ENCODE measurements at regions not wholly inside any gene's neighbourhood (a gene's known extent, or its start where the extent isn't known, plus 50 kb on each side); places are given as distances from the start of the nearest gene placed in this dataset.
"Not testable (repeated sequence)": the region's sequence is repeated elsewhere in the genome, so short reads cannot be mapped to it uniquely, and the experiment has no call there.

DNA sequence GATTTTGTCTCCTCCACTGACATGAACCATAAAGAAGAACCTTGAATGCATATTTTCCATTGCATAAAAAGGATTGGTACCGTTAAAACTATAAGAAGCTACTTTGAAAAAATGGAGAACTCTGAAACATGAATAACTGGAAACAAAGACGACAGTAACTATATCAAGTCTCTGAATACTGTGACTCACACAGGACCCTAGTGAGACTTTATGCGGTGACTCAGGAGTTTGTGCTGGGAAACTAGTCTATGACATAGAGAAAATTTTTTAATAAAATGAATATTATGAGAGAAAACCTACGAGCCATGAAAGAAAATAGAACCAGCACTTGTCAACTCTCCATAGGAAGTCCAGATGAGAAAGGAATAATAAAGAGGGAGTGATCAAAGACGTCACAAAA, 339.9 kb upstream of the ADARB2 start:
- DNase-seq (ENCODE audit: low read depth, low spot score) = no peak
- H3K4me3 ChIP-seq (ENCODE audit: low read length) = no peak overlapping the region

DNA sequence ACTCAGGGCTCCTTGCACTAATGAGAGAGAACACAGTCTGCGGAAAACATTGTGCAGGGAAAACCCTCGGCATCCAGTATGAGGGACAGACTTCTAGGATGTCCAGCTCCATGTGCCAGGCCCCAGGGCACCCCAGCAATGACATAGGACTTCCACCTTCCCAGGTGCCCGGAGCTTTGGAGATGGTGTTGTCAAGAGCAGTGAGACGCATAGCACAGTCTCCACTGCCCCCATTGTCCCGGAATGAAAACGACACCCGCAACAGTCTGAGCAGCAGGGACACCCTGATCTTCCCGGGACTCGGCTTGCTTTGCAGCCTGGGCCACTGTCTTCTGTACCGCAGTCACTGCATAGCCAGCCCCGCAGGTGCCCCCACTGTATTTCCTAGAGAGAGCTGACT, 339.2 kb upstream of the ADARB2 start:
- no peak overlapping the region for H3K4me3 ChIP-seq (ENCODE audit: low read length)
- DNase-seq (ENCODE audit: low read depth, low spot score) = no peak

DNA sequence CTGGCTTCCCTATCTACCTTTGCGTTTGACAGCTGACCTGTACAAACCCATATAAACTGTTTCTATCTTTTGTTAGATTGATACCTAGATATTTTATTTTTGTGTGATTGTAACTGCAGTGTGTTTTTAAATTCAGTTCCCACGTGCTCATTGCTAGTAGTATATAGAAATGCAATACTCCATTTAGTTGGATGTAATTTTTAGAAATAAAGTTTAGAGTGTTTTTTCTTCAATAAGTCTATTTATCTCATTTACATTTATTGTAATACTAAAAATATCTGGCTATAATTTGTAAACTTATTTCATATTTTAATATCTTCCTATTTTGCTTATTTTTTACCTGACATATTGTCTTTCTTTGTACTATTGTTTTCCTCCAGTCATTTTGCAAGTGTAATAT, 329.7 kb upstream of the ADARB2 start:
- no peak overlapping the region for H3K4me3 ChIP-seq (ENCODE audit: low read length)
- DNase-seq (ENCODE audit: low read depth, low spot score) = no peak

DNA sequence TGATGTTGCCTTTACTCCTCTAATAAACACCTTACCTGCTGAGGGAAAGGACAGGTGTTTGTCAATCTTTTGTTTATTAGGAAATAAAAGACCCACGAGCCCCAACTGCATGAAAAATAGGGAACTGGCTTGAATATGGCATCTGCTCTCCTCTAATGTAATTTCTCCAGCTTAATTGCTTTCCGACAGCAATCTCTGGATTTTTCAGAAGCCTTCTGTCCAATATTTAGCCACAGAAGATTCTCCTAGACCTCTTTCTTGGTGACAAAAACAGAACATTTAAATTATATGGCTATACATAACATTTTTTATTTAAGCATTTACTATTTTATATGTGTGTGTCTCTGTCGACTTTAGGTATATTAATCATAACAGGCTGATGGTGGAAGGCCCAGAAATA, 317.4 kb upstream of the ADARB2 start:
- no peak overlapping the region for H3K4me3 ChIP-seq (ENCODE audit: low read length)
- no peak for DNase-seq (ENCODE audit: low read depth, low spot score)

DNA sequence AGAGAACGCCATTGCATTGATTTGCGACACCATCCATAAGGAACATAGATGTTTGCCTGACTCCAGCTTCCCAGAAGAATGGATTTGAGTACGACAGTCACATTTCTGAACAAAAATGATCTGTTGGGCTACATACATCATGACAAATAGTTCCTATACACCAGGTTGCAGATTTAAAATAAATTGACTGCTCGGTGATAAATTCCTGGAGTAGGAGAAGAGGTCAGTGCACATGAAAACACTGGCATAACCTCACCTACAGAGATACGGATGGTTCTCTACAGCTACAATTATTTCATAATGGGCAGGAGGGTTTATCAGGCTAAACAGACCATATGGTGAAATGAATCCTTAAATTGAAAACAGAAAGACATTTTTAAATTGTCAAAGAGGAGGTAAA, 316.5 kb upstream of the ADARB2 start:
- no peak overlapping the region for H3K4me3 ChIP-seq (ENCODE audit: low read length)

DNA sequence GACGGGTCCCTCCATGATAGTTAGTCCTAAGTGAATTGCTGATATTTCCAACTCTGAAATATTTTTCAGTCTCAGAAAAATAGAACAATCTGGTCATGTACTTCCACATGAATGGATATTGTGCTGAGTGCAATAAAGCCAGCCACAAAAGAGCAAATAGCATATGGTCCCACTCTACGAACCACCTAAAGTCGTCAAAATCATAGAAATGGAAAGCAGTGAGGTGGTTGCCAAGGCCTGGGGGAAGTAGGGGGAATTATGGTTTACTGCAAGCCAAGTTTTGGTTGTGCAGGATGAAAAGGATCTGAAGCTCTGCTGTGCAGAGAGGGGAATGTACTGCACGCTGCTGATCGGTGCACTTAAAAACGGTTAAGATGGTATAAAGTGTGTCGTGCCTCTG, 313.8 kb upstream of the ADARB2 start:
- no peak for DNase-seq (ENCODE audit: low read depth, low spot score)
- no peak overlapping the region for H3K4me3 ChIP-seq (ENCODE audit: low read length)

More for the DNA sequence above, 316.5 kb upstream of the ADARB2 start:
- DNase-seq (ENCODE audit: low read depth, low spot score) = no peak

DNA sequence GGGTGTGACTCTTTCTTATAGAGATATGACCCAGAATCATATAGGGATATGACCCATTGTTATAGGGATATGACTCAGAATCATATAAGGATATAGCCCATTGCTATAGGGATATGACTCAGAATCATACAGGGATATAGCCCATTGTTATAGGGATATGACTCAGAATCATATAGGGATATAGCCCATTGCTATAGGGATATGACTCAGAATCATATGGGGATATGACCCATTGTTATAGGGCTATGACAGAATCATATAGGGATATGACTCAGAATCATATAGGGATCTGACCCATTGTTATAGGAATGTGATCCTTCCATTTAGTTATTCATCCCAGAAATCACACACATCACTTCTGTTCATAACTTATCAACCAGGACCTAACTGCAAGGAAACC, 312.2 kb upstream of the ADARB2 start:
- H3K4me3 ChIP-seq (ENCODE audit: low read length) = no peak overlapping the region
- no peak for DNase-seq (ENCODE audit: low read depth, low spot score)

DNA sequence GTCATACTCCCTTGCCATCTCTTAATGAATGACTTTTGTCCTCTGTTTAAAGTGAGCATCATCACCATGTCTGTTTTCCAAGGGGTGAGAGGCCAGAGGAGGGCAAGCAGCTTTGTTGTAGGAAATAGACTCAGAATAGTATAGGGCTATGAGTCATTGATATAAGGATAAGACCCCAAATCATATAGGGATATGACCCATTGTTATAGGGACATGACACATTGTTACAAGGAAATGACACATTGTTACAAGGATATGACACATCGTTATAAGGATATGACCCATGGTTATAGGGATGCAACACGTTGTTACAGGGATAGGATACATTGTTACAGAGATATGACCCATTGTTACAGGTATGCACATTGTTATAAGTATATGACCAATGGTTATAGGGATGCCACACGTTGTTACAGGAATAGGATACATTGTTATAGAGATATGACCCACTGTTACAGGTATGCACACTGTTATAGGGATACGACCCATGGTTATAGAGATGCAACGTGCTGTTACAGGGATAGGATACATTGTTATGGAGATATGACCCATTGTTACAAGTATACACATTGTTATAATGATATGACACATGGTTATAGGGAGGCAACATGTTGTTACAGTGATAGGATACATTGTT, 311.1 kb upstream of the ADARB2 start:
- DNase-seq (ENCODE audit: low read depth, low spot score) = no peak
- H3K4me3 ChIP-seq (ENCODE audit: low read length) = no peak overlapping the region

DNA sequence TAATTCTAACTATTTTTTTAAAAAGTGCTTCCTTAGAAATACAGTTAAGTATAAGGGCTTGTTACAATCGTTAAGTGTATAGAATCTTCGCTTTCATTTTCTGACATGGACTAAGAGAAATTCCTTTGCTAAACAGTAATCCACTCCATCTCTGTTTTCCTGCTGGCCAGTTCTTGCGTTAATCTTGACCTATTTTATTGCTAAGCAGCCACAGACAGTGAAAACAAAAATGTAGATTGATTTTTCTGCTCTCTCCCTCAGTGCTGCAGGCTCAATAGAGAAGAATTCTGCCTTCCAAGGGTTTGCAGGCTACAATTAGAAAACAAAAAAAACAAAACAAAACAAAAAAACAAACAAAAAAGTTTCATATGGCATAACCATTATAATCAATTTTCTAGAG, 310.4 kb upstream of the ADARB2 start:
- no peak overlapping the region for H3K4me3 ChIP-seq (ENCODE audit: low read length)
- DNase-seq (ENCODE audit: low read depth, low spot score) = no peak

DNA sequence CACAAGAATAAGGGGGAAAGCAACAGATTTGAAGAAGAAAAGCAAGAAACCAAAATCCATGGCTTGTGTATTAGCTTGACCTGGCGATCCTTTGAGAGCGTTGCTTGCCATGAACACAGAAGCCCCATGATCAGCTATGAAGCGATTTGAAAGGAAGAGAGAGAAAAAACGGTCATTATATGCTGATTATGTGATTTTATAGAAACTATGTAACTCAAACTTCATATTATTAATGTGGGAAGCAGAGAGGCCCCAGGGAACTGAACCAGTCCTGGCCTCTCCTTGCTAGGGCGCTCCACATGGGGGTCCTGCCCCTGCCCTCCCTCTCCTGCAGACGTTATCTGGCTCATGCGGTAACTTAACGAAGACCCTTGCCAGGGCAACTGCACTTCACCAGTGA, 306.1 kb upstream of the ADARB2 start:
- no peak for DNase-seq (ENCODE audit: low read depth, low spot score)
- no peak overlapping the region for H3K4me3 ChIP-seq (ENCODE audit: low read length)

DNA sequence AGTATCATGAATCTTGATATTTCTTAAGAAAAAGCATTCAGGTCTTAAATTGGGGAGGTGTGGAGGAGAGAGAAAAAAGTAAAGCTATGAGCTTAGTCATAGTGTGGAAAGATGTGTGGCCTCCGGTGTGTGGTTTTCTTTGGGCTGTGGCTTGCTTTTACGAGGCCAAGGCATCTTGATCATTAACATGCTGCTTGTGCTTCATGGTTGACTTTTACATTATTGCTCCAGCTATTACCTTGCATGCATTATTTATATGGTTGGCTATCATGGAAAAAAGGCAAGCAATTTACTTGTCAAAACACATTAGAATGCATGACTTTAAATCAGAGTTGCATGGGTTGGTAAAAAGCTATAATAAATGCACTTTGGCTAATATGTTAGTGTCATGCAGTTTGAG, 300.7 kb upstream of the ADARB2 start:
- no peak overlapping the region for H3K4me3 ChIP-seq (ENCODE audit: low read length)
- DNase-seq (ENCODE audit: low read depth, low spot score) = no peak

DNA sequence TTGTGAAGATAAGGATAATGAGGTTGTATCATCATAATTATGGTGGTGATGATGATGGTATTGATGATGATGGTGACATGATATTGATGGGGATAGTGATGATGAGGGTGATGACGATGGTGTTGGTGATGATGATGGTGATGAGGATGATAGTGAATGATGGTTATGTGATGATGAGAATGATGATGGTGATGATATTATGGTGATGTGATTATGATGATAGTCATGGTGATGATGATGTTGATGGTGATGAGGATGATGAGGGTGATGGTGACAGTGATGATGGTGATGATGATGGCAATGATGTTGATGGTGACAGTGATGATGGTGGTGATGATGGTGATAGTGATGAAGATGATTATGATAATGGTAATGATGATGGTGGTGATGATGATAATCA, 299.9 kb upstream of the ADARB2 start:
- no peak overlapping the region for H3K4me3 ChIP-seq (ENCODE audit: low read length)
- no peak for DNase-seq (ENCODE audit: low read depth, low spot score)

DNA sequence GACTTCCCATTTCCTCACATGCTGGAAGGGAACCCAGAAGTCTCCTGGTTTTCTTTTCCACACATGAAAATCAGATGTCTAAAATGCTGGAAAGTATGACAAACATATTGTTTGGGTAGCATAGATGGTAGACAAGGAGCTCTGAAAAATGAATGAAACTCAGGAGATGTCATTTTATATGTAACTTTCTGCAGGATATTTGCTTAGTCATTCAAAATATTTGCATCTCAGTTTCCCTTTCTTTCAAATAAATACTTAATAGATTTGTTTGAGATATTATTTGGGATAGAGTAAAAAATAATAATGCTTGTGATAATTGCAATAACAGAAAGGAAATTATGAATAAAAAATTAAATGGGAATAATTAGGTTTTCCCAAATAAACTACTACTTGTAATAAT, 298.9 kb upstream of the ADARB2 start:
- H3K4me3 ChIP-seq (ENCODE audit: low read length) = no peak overlapping the region
- DNase-seq (ENCODE audit: low read depth, low spot score) = no peak

DNA sequence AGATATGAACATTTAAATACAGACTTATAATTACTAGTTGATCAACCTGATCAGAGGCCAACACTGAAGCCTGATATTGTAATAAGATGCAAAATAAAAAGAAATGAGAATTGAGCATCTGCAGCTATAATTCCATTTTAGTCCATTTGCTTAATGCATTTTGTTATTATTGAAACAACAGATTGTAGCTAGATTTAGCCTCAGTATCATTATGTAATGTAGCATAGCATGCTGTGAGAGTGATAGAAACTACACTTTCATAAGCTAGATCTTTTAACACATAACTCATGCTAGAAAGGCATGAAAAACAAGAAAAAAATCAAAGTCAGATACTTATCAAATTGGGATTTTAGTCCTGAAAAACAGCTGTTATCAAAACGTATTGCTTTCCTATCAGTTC, 292.7 kb upstream of the ADARB2 start:
- H3K4me3 ChIP-seq (ENCODE audit: low read length) = no peak overlapping the region
- DNase-seq (ENCODE audit: low read depth, low spot score) = no peak

DNA sequence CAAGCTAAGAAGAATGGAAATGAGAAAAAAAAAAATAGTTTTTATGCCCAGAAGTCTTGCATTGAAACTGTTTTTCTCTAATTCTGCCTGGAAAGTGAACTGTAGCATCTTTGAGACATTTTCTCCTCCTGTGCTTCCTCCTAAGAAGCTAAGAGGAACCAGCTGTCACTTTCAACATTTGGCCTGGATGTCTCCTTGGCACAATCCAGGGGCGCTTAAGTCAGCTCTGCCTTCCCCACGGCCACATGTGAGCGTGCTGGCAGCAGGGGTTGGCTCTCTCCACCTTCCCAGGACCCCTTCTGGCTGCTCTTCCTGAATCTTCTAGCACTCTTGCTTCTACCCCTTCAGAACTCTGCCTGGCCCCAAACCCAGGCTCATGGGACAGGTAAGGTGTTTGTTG, 289.6 kb upstream of the ADARB2 start:
- no peak overlapping the region for H3K4me3 ChIP-seq (ENCODE audit: low read length)

DNA sequence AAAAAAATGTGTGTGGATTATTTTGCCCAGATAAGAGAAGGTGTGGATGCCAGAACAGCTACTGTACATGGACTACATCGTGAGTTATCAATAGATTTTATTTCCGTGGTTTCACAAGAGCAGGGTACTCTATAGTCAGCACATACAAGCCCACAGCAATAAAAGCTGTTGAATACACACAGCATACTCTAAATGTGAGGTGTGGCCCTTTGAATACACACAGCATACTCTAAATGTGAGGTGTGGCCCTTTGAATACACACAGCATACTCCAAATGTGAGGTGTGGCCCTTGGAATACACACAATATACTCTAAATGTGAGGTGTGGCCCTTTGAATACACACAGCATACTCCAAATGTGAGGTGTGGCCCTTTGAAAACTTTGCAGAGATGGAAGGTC, 287.4 kb upstream of the ADARB2 start:
- not testable (repeated sequence) for DNase-seq (ENCODE audit: low read depth, low spot score); H3K4me3 ChIP-seq (ENCODE audit: low read length)

More for the DNA sequence above, 289.6 kb upstream of the ADARB2 start:
- no peak for DNase-seq (ENCODE audit: low read depth, low spot score)

DNA sequence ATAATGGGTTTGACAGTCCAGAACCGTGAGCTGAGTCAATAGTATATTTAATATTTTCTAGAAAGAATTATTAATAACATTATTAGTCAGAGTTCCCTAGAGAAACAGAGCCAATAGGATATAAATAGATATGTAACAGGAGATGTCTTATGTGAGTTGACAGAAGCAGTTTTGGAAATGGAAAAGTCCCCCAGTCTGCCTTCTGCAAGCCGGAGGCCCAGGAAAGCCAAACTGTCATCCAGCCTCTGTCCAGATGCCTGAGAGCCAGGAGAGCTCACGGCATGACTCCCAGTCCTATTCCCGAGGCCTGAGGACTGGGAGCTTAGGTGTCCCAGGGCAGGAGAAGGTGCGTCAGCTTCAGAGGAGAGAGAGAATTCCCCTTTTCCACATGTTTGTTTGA, 286.4 kb upstream of the ADARB2 start:
- DNase-seq (ENCODE audit: low read depth, low spot score) = no peak
- no peak overlapping the region for H3K4me3 ChIP-seq (ENCODE audit: low read length)

DNA sequence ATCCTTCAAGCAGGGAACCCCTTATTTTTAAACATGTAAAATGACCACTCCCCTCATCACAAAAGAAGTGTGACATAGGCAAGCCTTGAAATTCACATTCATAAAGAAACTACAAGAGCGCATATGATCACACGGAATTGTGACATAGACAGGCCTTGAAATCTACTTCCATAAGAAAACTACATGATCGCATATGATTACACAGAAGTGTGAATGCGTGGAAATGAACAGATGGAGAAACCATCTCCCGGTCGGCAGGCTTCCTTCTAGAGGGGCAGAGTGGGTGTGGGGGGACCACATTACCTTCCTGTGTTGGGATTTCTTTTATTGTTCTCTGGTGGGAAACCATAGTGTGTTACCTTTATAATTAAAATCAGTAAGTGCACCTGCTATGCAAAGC, 285.1 kb upstream of the ADARB2 start:
- DNase-seq (ENCODE audit: low read depth, low spot score) = no peak
- no peak overlapping the region for H3K4me3 ChIP-seq (ENCODE audit: low read length)

DNA sequence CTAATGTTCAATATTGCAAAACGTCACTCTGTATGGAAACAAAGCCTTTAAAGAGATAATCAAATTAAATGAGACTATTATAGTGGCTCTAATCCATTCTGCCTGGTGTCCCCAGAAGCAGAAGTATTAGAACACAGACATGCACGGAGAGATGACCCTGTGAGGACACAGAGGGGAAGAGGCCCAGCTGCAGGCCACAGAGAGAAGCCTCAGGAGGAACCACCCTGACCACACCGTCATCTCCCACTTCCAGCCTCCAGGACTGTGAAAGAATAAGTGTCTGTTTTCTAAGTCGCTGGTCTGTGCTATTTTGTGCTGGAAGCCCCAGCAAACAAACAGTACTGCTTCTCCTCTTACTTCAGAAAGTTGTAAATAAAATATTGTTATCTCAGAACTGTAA, 283.5 kb upstream of the ADARB2 start:
- no peak for DNase-seq (ENCODE audit: low read depth, low spot score)

DNA sequence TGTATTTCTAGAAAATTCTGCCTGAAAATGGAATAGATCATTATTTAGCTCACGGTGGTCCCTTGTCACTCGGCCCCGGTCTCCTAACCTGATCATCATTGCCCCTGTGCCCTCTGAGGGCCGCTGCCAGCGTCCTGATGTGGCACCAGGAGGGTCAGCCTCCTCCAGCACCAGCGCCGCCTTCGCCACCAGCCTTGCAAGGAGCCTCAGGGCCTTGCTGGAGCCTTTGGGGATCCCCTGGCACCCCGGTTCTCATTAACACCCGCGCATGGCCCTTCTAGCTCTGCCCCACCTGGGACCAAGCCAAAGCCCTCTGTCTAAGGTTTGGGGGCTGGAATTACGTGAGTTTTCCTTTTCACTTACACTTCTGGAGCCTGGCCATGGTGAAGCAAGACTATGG, 282.5 kb upstream of the ADARB2 start:
- no peak for DNase-seq (ENCODE audit: low read depth, low spot score)
- no peak overlapping the region for H3K4me3 ChIP-seq (ENCODE audit: low read length)

More for the DNA sequence above, 283.5 kb upstream of the ADARB2 start:
- H3K4me3 ChIP-seq (ENCODE audit: low read length) = no peak overlapping the region

DNA sequence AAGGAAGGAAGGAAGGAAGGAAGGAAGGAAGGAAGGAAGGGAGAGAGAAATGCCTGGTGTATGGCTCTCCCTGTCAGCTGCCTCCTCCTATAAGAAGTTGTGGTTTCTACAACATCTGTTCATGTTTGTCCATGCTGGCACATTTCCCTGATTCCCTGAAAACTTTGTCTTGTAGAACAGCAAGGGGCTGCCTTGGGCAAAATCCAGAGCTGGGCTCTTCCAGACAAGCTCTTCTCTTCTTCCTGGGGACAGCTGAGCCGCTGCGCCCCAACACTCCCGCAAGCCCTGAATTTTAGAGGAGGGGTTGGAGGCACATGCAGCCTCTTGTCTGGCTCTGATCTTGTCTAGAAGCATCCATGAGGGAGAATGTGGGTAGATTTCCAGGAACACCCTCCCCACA, 282.0 kb upstream of the ADARB2 start:
- H3K4me3 ChIP-seq (ENCODE audit: low read length) = no peak overlapping the region
- no peak for DNase-seq (ENCODE audit: low read depth, low spot score)

DNA sequence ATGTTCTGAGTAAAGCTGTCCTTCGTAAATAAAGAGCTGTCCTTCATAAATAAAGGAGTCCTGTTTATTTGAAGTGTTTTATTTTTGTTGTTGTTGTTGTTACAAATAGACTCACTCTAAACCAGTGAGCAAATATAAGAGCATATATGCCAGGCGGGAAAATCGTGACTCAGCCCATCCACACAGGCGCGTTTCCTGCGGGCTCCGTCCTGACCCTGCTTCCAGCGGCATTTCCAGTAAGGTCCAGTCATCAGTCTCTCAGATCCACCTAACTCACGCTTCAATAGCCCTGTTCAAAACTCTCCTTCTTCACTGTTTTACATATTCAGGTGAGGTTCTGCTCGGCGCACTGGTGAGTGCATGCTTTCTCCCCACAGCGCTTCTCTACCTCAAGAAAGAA, 277.2 kb upstream of the ADARB2 start:
- DNase-seq (ENCODE audit: low read depth, low spot score) = no peak
- H3K4me3 ChIP-seq (ENCODE audit: low read length) = no peak overlapping the region

Measured in Jurkat, Clone E6-1 (cell line).